NT2/D1 (cell line): ENCODE measurements at regions not wholly inside any gene's neighbourhood (a gene's known extent, or its start where the extent isn't known, plus 50 kb on each side); places are given as distances from the start of the nearest gene placed in this dataset.

ENCODE experiments used
- YY1 ChIP-seq: IDR thresholded peaks from 2 replicates; pipeline ENCODE4 v1.6.1; 2011; ENCODE audit not compliant: insufficient read length, insufficient read depth
- ZNF274 ChIP-seq: IDR thresholded peaks from 2 replicates; pipeline ENCODE4 v1.6.1; 2011; ENCODE audit warnings: mild to moderate bottlenecking, low read depth, low read length

- TF ChIP-seq YY1 (no peak), ZNF274 (no peak)
These were observed 250.4 kb upstream of the SEL1L start for GRCh38 chr14:81784084-81784483.
